ENCODE measurements at regions not wholly inside any gene's neighbourhood (a gene's known extent, or its start where the extent isn't known, plus 50 kb on each side); places are given as distances from the start of the nearest gene placed in this dataset.
"Not testable (repeated sequence)": the region's sequence is repeated elsewhere in the genome, so short reads cannot be mapped to it uniquely, and the experiment has no call there.

GRCh38 chr5:176149948-176150347, 88.3 kb upstream of the SIMC1 start:
- not testable (repeated sequence) for H3K27ac Mint-ChIP-seq, H3K4me3 Mint-ChIP-seq
- H3K27me3 Mint-ChIP-seq: peaks cover 16% of the 10 kb centered on the region

GRCh38 chr5:176151281-176151680, 86.9 kb upstream of the SIMC1 start:
- Mint-ChIP-seq H3K9me3 (no peaks in the 10 kb centered on the region), H3K4me3 (no peak overlapping the region), H3K27me3 (peaks cover 15% of the 10 kb centered on the region), H3K36me3 (ENCODE audit: low read depth) (no peaks in the 10 kb centered on the region), H3K27ac (no peak overlapping the region), H3K4me1 (no peaks in the 10 kb centered on the region)
- intact Hi-C loops (cut with micrococcal nuclease): no loop called here
- DNase-seq: no peak

More at GRCh38 chr5:176149948-176150347, 88.3 kb upstream of the SIMC1 start:
- H3K4me1 Mint-ChIP-seq; DNase-seq; H3K36me3 Mint-ChIP-seq (ENCODE audit: low read depth); H3K9me3 Mint-ChIP-seq; intact Hi-C loops (cut with micrococcal nuclease): not testable (repeated sequence)

- Mint-ChIP-seq H3K27ac (no peak overlapping the region), H3K4me1 (no peaks in the 10 kb centered on the region), H3K9me3 (no peaks in the 10 kb centered on the region), H3K27me3 (peaks cover 20% of the 10 kb centered on the region), H3K4me3 (no peak overlapping the region), H3K36me3 (ENCODE audit: low read depth) (no peaks in the 10 kb centered on the region)
- intact Hi-C loops (cut with micrococcal nuclease): no loop called here
- DNase-seq: no peak
These were observed 85.9 kb upstream of the SIMC1 start for GRCh38 chr5:176152191-176152929.

- intact Hi-C loops (cut with micrococcal nuclease): no loop called here
- H3K27ac Mint-ChIP-seq: no peak overlapping the region
- no peaks in the 10 kb centered on the region for H3K36me3 Mint-ChIP-seq (ENCODE audit: low read depth)
- H3K27me3 Mint-ChIP-seq: peaks cover 23% of the 10 kb centered on the region
- no peaks in the 10 kb centered on the region for H3K4me1 Mint-ChIP-seq
- H3K4me3 Mint-ChIP-seq: no peak overlapping the region
- no peak for DNase-seq
- H3K9me3 Mint-ChIP-seq: no peaks in the 10 kb centered on the region
These were observed 85.3 kb upstream of the SIMC1 start for GRCh38 chr5:176152930-176153311.

- Mint-ChIP-seq H3K4me3 (no peak overlapping the region), H3K27ac (no peak overlapping the region), H3K27me3 (peaks cover 27% of the 10 kb centered on the region), H3K9me3 (no peaks in the 10 kb centered on the region), H3K36me3 (ENCODE audit: low read depth) (no peaks in the 10 kb centered on the region), H3K4me1 (no peaks in the 10 kb centered on the region)
- no peak for DNase-seq
- intact Hi-C loops (cut with micrococcal nuclease): no loop called here
These were observed 84.5 kb upstream of the SIMC1 start for GRCh38 chr5:176153741-176154140.

- no peak overlapping the region for H3K27ac Mint-ChIP-seq
- no peaks in the 10 kb centered on the region for H3K4me1 Mint-ChIP-seq
- no peaks in the 10 kb centered on the region for H3K9me3 Mint-ChIP-seq
- H3K36me3 Mint-ChIP-seq (ENCODE audit: low read depth): no peaks in the 10 kb centered on the region
- intact Hi-C loops (cut with micrococcal nuclease): no loop called here
- no peak overlapping the region for H3K4me3 Mint-ChIP-seq
- peaks cover 26% of the 10 kb centered on the region for H3K27me3 Mint-ChIP-seq
- DNase-seq: no peak
These were observed 83.4 kb upstream of the SIMC1 start for GRCh38 chr5:176154821-176155220.

- Mint-ChIP-seq H3K27ac (no peak overlapping the region), H3K4me3 (no peak overlapping the region), H3K4me1 (no peaks in the 10 kb centered on the region), H3K9me3 (no peaks in the 10 kb centered on the region), H3K27me3 (peaks cover 27% of the 10 kb centered on the region), H3K36me3 (ENCODE audit: low read depth) (no peaks in the 10 kb centered on the region)
- DNase-seq: no peak
- intact Hi-C loops (cut with micrococcal nuclease): no loop called here
These were observed 82.3 kb upstream of the SIMC1 start for GRCh38 chr5:176155922-176156359.

- Mint-ChIP-seq H3K9me3 (no peaks in the 10 kb centered on the region), H3K36me3 (ENCODE audit: low read depth) (no peaks in the 10 kb centered on the region), H3K27ac (no peak overlapping the region), H3K4me3 (no peak overlapping the region), H3K4me1 (no peaks in the 10 kb centered on the region), H3K27me3 (peaks cover 28% of the 10 kb centered on the region)
- intact Hi-C loops (cut with micrococcal nuclease): no loop called here
- DNase-seq: no peak
These were observed 80.6 kb upstream of the SIMC1 start for GRCh38 chr5:176157656-176158055.

GRCh38 chr5:176161431-176161830, 76.8 kb upstream of the SIMC1 start:
- H3K27me3 Mint-ChIP-seq: peaks cover 46% of the 10 kb centered on the region

GRCh38 chr5:176162198-176162597, 76.0 kb upstream of the SIMC1 start:
- no peaks in the 10 kb centered on the region for H3K36me3 Mint-ChIP-seq (ENCODE audit: low read depth)
- no peak overlapping the region for H3K27ac Mint-ChIP-seq
- H3K9me3 Mint-ChIP-seq: no peaks in the 10 kb centered on the region
- intact Hi-C loops (cut with micrococcal nuclease): no loop called here
- no peak for DNase-seq
- H3K27me3 Mint-ChIP-seq: peaks cover 47% of the 10 kb centered on the region
- H3K4me1 Mint-ChIP-seq: no peaks in the 10 kb centered on the region
- H3K4me3 Mint-ChIP-seq: no peak overlapping the region

More at GRCh38 chr5:176161431-176161830, 76.8 kb upstream of the SIMC1 start:
- no peak overlapping the region for H3K27ac Mint-ChIP-seq
- H3K4me3 Mint-ChIP-seq: no peak overlapping the region
- DNase-seq: no peak
- H3K4me1 Mint-ChIP-seq: no peaks in the 10 kb centered on the region
- intact Hi-C loops (cut with micrococcal nuclease): no loop called here
- no peaks in the 10 kb centered on the region for H3K9me3 Mint-ChIP-seq
- H3K36me3 Mint-ChIP-seq (ENCODE audit: low read depth): no peaks in the 10 kb centered on the region

- Mint-ChIP-seq H3K36me3 (ENCODE audit: low read depth) (no peaks in the 10 kb centered on the region), H3K27ac (no peak overlapping the region), H3K27me3 (peaks cover 46% of the 10 kb centered on the region), H3K4me3 (no peak overlapping the region), H3K4me1 (no peaks in the 10 kb centered on the region), H3K9me3 (no peaks in the 10 kb centered on the region)
- DNase-seq: no peak
- intact Hi-C loops (cut with micrococcal nuclease): no loop called here
These were observed 75.3 kb upstream of the SIMC1 start for GRCh38 chr5:176162888-176163287.

- Mint-ChIP-seq H3K4me1 (no peaks in the 10 kb centered on the region), H3K36me3 (ENCODE audit: low read depth) (no peaks in the 10 kb centered on the region), H3K27ac (no peak overlapping the region), H3K9me3 (no peaks in the 10 kb centered on the region), H3K4me3 (no peak overlapping the region), H3K27me3 (peaks cover 50% of the 10 kb centered on the region)
- DNase-seq: no peak
- intact Hi-C loops (cut with micrococcal nuclease): no loop called here
These were observed 71.8 kb upstream of the SIMC1 start for GRCh38 chr5:176166427-176166826.

GRCh38 chr5:176167800-176168199, 70.4 kb upstream of the SIMC1 start:
- H3K27ac Mint-ChIP-seq: no peak overlapping the region
- no peak for DNase-seq
- H3K36me3 Mint-ChIP-seq (ENCODE audit: low read depth): no peaks in the 10 kb centered on the region
- H3K9me3 Mint-ChIP-seq: no peaks in the 10 kb centered on the region
- intact Hi-C loops (cut with micrococcal nuclease): no loop called here
- peaks cover 46% of the 10 kb centered on the region for H3K27me3 Mint-ChIP-seq
- H3K4me3 Mint-ChIP-seq: no peak overlapping the region
- no peaks in the 10 kb centered on the region for H3K4me1 Mint-ChIP-seq

- intact Hi-C loops (cut with micrococcal nuclease): no loop called here
- no peak for DNase-seq
- Mint-ChIP-seq H3K4me1 (no peaks in the 10 kb centered on the region), H3K27ac (no peak overlapping the region), H3K27me3 (peaks cover 35% of the 10 kb centered on the region), H3K36me3 (ENCODE audit: low read depth) (no peaks in the 10 kb centered on the region), H3K4me3 (no peak overlapping the region), H3K9me3 (no peaks in the 10 kb centered on the region)
These were observed 68.7 kb upstream of the SIMC1 start for GRCh38 chr5:176169393-176170063.
